ENCODE measurements at regions not wholly inside any gene's neighbourhood (a gene's known extent, or its start where the extent isn't known, plus 50 kb on each side); places are given as distances from the start of the nearest gene placed in this dataset.

DNA sequence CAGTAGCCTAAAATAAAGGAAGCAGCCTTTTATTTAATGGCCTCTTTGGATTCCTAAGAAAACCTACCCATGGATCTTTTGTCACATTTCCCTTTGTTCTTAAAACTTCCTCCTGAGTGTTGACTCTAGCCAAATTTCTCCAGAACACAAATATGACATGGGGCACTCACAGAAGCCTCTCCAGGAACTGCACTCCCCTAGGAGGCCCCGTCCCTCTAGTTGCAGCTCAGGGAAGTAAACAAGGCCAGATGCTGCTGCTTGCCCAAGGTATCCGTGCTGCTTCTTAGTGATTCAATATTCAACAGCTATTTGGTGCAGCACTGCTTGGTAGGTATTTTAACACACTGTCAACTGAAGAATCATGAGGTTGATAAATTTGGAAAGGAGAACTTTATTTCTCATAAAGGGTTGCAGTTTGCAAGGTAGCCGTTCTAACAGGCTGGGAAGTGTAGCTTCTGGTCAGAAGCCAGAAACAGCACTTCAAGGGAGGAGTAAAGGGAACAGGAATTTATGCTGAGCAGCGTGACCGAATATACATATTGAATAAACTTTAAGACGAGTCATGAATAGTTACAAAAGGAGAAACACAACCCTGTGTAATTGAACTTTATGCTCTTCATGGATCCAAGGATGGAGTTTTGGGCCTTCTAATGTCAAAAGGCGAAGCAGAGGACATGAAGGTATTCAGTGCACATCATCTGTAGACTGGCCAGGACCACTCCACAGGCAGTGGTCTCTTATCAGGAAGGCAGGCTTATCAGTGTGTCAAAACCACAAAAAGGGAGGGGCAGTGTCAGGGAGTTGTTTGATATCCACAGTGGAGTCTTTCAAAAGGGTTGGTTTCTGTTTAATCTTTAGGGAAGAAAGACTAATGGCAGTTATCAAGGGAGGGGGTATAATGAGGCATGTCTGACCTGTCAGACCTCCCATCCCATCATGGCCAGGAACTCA, 63.3 kb downstream of the CD24 start (continued):
- TF ChIP-seq SIN3A (IDR thresholded peaks at IDR 0.05; ENCODE audit: low read depth) (no peak), ZFX (IDR thresholded peaks at IDR 0.05) (no peak), POLR2A (IDR thresholded peaks at IDR 0.05; ENCODE audit: borderline replicate concordance, extremely low read depth, insufficient read depth, insufficient read length) (no peak)

- ATAC-seq (no peak), DNase-seq (ENCODE audit: low read depth, low spot score) (no peak)
- H3K9me3 ChIP-seq (ENCODE audit: control insufficient read depth in 1 of 2, insufficient read depth in 1 of 2, low read depth in 1 of 2, low read length in 2 of 2), result no peaks in the 10 kb centered on the region
- intact Hi-C loops (cut with micrococcal nuclease), result no loop called here
- no peaks in the 10 kb centered on the region for H4K20me1 ChIP-seq (ENCODE audit: insufficient read depth)
- TF ChIP-seq SIN3A (IDR thresholded peaks at IDR 0.05; ENCODE audit: low read depth) (no peak), SRF (IDR thresholded peaks at IDR 0.05; ENCODE audit: low read depth) (no peak), CTCF (IDR thresholded peaks at IDR 0.05 in 2 of 3, conservative IDR thresholded peaks at IDR 0.05 in 1 of 3; ENCODE audit: borderline replicate concordance in 1 of 3, insufficient read depth in 1 of 3, low read depth in 2 of 3, low read length in 2 of 3) (no peak), YY1 (IDR thresholded peaks at IDR 0.05; ENCODE audit: extremely low read depth, insufficient replicate concordance, low read depth, low read length) (no peak)
- H3K4me3 ChIP-seq (replicated peaks in 1 of 2; ENCODE audit: low read depth in 1 of 2, low read length in 2 of 2), result no peak overlapping the region
- H3K4me2 ChIP-seq (ENCODE audit: low read length), result no peak overlapping the region
- no peaks in the 10 kb centered on the region for H3K36me3 ChIP-seq (ENCODE audit: control insufficient read depth in 1 of 2, insufficient read depth in 2 of 2, low read length in 2 of 2)
- no TSS peak for BruUV-seq (replicated peaks)
- peaks cover 0 to 3% of the 10 kb centered on the region in 2 experiments; a peak in 2 of 4 replicates for H3K4me1 ChIP-seq (ENCODE audit: control insufficient read depth in 1 of 2, insufficient read depth in 2 of 2, low read length in 2 of 2)
- H3K79me2 ChIP-seq (ENCODE audit: insufficient read depth, low read length), result no peaks in the 10 kb centered on the region
- ChIA-PET POLR2A (no interaction called here), CTCF (no interaction called here), RAD21 (ENCODE audit: low non-redundant PET in 1 of 2, low total read pairs in 2 of 2, uncharacterized antibody in 2 of 2, unreplicated experiment in 2 of 2) (no interaction called here)
- no peak overlapping the region for H3K27ac ChIP-seq (ENCODE audit: low read depth, low read length)
- no peaks in the 10 kb centered on the region for H3K27me3 ChIP-seq (ENCODE audit: insufficient read depth, low read length)
- H3K9me2 ChIP-seq (ENCODE audit: insufficient read depth), result no peaks in the 10 kb centered on the region
- no peak overlapping the region for H3K9ac ChIP-seq (ENCODE audit: low read length)
- H2AFZ ChIP-seq (ENCODE audit: low read depth, low read length, poor library complexity, severe bottlenecking), result no peak overlapping the region
Measured at GRCh38 chr6:106908386-106908840, 66.1 kb downstream of the CD24 start.
